ENCODE measurements at regions not wholly inside any gene's neighbourhood (a gene's known extent, or its start where the extent isn't known, plus 50 kb on each side); places are given as distances from the start of the nearest gene placed in this dataset.

DNA sequence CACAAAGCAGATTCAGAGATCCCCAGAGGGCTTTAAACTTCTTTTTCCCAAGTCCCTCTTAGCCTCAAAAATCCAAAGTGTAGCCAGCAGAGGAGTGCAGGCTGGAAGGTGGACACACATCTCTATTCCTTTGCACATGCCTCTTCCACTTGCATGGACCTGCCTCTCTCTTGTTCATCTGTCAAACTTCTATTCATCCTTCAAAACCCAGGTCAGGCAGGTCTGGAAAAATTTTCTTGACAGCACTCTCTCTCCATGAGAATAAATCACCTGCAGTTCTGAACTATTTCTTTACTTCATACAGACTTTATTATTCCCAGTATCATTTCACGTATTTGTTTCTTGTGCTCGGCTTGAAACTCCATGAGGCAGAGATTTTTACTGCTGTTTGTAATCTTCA lies 127.5 kb downstream of the SS18 start:
- no peak for DNase-seq

DNA sequence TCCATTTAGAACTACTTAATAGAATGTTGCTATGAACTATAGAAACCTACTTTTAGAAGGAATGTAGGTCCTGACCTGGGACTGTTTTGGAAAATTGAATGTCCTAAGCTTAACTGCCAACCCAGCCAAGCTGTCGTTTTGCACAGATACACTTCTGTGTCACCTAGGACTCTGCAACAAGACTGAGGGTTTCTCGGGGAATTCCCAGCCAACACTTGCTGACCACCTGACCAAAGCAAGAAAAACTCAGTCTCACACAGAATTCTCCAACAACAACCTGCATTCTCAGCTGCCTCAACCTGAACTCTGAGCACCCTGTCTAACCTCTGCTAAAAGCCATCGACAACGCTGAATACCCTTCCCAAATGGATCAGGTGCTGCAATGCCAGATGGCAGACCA lies 128.2 kb downstream of the SS18 start:
- no peak for DNase-seq

DNA sequence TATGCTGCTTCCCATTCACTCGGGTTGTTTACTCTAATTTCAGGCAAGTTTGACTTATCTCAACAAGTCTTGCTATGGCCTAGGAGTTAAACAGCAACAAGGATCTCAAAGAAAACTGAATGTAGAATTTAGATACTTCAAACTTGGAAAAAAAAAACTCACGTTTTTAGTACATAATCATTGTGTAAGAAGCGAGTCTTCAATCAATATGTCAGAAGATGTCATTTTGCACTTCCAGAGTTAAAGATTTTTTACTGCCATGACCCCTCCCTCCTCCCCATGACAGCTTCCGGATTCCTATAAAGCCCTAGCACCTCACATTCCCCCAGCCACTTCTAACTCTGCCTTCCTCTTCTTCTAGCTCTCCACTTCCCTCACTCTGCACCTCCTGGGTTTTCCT lies 133.4 kb downstream of the SS18 start:
- DNase-seq = no peak

DNA sequence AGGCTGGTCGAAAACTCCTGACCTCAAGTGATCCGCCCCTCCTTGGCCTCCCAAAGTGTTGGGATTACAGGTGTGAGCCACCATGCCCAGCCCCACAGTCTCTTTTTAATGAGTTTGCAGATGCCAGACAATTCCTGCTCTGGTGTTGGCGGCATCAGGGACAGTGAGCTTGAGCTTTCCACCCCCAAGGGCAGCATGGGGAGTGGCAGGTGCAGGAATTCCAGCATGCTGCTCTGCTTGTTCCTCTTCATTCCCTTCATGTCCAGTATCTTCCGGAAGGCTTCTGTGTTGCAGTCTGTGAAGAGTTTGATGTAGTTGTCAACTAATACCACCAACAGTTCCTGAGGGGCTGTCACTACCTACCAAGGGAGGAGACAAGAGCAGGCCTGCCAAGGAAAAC lies 137.3 kb downstream of the SS18 start:
- DNase-seq = no peak

DNA sequence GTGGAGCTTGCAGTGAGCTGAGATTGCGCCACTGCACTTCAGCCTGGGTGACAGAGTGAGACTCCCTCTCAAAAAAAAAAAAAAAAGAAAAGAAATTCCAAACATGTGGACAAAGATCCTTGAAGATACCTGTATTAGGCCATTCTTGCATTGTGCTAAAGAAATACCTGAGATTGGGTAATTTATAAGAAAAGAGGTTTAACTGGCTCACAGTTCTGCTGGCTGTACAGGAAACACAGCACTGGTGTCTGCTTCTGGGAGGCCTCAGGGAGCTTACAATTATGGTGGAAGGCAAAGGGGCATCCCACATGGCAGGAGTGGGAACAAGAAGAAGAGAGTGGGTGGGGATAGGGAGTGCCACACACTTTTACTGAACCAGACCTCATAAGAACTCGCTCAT lies 140.1 kb downstream of the SS18 start:
- no peak for DNase-seq

DNA sequence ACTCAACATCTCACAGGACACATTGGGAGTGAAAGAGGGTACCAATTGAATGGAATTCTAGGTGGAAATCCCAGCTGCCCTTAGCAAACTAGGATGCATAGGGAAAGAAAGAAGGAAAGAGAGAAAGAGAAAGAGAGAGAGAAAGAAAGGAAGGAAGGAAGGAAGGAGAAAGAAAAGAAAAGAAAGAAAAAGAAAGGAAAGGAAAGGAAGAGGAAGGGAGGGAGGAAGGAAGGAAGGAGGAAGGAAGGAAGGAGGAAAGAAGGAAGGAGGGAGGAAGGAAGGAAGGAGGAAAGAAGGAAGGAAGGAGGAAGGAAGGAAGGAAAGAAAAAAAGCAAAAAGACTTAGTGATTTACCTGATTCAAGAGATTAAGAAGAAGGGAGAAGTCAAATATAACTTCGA lies 143.9 kb downstream of the SS18 start:
- DNase-seq = no peak

DNA sequence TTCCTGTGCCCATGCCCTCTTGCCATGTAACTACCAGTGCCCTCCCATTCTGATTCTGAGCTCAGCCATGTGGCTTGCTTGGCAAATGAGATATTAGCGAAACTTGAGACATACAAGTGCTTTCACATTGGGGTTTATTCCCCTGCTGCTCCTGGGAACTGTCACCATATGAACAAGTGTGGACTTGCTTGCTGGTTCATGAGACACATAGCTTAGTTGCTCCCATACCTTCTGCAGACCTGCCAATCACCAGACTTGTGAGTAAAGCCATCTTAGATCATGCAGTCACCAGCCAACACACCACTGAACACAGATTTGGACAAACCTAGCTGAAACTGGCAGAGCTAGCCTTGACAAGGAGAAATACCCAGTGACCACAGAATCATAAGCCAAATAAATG lies 155.1 kb downstream of the SS18 start:
- no peak for DNase-seq

DNA sequence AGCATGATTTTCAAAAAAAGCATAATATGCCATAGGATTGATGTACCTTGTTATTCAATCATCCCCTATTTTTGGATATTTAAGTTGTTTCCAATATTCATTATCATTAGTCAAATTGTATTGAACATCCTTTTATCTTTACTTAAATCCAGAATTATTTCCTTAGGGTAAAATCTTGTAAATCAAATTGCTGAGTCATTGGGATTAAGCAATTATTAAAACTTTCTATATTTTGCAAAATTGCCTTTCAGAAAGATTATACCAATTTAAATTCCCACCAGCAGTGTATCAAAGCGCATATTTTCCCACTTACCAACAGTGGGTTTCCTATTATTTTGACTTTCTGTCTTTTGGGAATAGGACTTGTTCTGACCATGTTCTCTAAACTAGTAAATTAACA lies 159.3 kb downstream of the SS18 start:
- no peak for DNase-seq

DNA sequence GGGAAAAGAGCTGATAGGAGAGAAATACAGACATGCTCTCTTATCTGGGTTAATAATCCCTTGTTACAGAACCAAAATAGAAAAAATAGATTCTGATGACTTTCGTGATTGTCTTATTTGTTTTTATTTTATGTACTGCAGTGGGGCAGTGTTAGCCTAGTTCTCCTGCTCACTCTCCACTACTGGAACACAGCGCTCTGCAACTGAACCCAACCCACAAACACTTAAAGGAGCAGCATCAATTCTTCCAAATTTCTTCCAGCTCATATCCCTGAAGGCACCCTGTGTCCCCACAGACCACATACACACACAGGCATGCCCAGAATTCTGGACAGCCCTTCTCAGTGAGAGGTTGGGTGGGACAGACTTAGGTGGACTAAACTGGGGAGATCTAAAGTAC lies 160.6 kb downstream of the SS18 start:
- DNase-seq = no peak

DNA sequence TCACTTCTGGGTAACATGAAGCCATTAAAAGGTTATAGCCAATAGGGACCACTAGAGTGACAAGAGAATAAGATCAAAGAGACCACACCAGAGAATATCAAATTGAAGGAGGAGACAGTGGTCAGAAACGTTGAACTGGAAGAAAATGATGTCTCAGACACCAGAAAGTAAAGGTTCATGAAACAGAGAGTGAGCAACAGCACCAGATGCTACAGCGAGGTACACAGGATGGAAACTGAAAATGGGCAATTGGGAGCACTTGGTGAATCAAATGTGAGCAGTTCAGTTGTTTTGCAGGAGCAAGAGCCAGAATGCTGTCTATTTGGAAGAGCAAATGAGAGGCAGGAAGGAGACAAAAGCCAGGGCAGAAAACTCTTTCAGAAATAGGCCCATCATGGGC lies 162.6 kb downstream of the SS18 start:
- DNase-seq = no peak

DNA sequence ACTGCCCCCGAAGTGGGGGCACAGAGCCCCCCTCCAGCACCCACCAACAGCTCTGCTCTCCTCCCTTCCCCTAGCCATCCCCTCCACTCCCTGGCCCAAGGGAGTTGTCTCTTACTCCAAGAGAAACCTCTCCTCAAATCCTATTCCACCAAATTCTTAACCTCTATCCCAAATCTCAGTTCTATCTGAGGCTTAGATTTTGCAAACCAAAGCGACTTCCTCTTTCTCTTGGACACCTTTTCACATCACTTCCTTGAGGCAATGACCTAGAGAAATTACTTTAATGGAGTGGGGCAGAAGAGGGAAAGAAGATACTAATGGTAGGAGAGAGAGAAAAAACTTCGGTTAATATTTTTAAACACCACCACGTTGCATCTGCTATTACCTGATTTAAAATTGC lies 167.2 kb downstream of the SS18 start:
- no peak for DNase-seq

DNA sequence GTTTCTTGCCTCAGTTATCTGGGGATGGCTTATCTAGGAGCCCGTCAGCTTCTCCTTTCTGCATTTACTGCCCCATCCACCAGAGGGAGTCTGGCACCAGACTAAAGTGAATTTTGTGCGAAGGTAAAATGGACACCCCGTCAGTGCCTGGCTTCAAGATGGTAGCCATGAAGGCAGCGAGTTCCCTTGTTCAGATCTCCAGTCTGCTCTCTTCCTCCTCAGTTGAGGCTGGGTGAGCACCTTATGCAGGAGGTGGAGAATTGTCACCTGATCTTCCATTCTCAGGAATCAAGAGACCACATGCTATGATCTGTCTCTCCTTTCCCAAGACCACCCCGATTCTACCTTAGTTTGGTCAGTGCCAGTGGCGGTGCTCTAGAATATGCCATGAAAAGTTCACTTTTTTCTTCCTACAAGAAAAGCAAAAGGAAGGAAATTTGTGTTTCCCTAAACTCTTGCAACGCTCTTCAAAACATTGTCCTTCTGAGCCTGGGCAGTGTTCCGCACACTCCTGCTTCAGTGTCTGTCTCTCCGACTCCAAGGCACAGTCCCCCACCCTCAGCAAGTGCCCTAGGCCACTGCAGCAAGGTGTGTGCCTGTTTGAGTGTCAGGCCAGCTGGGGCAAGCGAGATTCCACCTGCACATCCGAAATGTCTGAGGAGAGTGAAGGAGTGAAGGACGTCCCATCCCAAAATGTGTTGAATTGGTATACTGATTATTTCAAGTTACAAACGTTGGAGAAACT lies 168.6 kb downstream of the SS18 start:
- DNase-seq = no peak

DNA sequence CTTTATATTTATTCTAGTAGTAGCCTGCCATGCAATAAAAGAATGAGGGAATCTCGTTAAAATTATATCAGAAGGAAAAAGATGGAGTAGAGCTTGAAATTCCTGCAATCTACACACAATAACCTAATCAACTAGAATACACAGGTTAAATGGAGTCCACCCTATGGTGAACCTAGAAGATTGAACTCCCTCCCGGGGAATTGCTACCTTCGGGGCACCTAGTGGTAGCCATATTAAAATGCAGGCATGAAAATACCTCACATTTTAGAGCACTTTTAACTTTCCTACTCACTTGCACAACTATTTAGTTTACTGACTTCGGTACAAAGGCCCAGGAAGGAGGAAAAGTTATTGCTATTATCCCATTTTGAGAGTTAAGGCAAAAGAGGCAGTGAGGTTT lies 174.5 kb downstream of the SS18 start:
- no peak for DNase-seq

DNA sequence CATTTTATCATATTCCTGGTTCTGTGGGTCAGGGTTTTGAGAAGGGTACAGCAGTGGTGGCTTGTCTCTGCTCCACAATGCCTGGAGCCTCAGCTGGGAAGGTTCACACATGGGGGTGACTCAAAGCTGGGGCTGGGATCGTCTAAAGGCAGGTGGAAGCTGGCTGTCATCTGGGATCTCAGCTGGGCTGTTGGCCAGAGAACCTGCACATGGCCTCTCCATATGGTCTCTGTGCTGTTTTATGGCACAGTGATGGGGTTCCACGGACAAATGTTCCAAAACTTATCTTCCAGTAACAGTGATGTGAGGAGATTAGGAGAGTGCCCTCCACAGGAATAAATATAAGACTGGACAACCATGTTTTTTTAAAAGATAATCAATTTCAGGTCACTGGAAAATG lies 191.4 kb downstream of the SS18 start:
- no peak for DNase-seq

DNA sequence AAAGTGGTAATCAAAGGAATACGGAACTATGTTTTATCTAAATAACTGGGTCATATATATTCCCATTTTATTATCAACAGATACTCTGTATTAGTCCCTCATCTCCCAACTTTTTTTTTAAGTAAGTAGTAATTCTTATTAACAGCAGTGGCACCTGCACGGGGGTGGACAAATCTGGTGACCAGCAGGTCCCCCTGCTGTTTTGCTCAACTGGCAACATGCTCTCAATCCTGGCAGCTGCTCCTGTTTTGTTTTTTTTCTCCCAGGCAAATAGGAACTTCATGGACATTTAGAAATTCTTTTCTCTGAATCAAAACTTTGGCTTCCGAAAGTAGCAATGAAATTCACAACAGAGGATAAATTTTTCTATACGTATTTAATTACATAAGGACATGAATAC lies 193.5 kb downstream of the SS18 start:
- DNase-seq = no peak

DNA sequence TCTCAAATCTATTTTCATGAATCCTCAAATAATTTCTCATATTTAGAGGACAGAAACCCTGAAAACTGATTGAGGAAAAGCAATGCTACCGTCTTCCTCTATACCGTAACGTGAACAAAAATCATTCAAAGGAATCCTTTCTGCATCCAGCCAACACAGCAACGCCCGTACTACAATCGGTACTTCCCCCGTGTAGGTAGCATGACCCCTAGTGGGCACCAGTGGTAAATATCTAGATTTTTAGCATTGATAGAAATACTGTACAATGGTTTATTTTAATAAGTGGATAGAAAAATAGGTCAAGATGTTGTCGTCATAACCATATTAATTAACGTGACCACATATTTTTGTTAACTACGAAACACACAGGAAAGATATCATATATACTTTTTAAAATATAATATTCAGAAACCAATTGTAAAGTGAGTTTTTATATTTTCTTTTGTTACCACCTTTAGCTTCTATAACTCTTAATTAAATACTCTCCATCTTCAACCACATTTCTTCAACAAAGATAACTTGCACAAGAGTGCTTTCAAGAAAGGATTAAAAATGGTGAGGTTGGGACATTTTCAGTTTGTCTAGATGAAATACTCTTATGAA lies 194.1 kb downstream of the SS18 start:
- DNase-seq = peak; percentile 10

DNA sequence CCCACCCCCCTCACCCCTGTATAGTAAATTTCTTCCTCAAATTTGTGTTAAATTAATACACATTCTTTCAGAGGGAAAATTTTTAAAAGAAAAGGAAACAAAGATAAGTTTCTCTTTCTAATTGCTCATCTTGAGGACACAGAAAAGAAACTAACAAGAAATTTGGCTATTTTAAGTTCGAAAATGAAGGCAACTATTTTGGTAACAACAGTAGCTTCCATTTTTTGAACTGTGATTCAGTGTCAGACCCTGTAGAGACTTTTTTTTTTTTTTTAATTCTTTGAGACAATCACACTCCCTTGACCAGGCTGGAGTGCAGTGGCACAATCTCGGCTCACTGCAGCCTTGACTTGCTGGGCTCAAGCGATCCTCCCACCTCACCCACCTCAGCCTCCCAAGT lies 194.9 kb downstream of the SS18 start:
- no peak for DNase-seq

DNA sequence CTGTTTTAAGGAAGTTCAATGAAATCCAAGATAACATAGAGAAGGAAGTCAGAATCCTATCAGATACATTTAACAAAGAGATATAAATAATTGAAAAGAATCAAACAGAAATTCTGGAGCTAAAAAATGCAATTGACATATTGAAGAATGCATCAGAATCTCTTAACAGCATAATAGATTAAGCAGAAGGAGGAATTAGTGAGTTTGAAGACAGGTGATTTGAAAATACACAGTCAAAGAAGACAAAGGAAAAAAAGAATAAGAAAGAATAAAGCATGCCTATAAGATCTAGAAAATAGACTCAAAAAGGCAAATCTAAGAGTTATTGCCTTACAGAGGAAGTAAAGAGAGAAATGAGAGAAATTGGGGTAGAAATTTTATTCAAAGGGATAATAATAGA lies 204.1 kb downstream of the SS18 start:
- DNase-seq = no peak

DNA sequence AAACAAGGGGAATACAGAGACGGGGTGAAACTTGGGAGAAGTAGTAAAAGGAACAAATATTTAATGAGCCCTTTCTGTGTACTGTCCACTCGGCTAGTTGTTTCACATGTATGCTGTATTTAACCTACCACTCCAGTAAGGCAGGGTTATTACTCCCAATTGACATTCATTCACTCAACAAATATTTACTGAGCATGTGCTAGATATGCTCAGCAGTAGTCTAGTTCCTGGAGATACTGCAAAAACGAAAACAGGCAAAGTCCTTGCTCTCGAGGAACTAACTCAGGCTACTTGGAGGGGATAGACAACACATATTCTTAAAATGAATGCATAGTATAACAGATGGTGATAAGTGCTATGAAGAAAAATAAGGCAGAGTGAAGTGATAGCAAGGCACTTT lies 207.3 kb downstream of the SS18 start:
- DNase-seq = no peak

DNA sequence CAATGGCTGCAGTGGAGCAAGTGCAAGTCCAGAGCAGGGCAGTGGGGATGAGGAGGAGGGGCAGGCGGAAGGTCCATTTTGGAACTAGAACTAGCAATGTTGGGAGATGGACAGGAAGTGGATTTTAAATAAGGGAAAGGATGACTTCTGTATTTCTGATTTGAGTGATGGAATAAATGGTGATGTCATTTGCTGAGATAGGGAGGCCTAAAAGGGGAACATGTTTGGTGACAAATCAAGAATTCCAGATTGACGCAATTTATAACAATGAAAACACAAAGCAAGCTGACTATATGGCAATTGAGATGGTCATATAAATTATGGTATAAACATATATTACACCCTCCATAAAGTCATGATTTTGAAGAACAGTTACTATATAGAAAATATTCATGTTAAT lies 209.3 kb downstream of the SS18 start:
- DNase-seq = no peak

DNA sequence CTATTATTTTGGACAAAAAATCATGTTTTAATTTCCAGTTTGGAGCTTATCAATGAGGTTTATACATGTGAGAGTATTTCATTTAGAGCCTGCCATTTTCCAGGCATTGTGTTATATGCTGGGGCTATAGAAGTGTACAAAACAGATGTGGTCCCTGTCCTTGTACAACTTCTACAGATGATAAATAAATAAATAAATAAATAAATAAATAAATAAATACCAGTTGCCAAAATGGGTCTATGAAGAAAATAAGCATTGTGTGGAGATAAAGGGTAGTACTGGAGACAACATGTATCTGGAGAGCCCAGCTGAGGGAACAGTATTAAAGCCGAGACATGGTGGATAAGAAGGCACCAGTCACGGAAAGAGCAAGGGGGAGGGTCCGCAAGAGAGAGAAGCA lies 210.0 kb downstream of the SS18 start:
- DNase-seq = no peak

DNA sequence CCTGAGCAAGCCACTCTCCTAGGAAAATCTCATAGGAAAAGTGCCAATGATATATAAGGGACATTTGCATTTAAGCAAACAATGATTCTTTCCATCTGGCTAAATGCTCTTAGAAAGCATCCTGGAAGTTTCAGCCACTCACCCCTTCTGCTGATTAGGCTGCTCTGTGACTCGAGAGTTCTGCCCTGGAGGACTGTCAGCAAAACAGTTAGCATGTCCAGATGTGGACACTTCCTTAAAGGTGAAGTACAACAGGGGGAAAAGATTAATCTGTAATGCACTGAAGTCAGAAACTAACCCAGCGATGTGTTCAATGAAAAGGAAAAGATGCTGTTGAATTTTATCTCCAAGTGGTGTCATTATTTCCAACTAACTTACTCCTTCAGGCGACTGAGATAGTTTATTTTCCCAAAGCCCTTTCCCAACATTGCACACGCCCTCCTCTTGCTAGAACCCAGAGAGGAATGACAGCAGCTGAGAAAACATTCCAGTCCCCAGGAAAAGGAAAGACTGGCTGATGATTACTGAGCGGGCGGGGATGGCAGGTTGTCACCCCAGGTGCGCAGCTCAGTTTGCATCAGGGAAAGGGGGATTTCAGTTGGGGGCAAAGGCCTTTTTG lies 214.0 kb downstream of the SS18 start:
- no peak for DNase-seq

DNA sequence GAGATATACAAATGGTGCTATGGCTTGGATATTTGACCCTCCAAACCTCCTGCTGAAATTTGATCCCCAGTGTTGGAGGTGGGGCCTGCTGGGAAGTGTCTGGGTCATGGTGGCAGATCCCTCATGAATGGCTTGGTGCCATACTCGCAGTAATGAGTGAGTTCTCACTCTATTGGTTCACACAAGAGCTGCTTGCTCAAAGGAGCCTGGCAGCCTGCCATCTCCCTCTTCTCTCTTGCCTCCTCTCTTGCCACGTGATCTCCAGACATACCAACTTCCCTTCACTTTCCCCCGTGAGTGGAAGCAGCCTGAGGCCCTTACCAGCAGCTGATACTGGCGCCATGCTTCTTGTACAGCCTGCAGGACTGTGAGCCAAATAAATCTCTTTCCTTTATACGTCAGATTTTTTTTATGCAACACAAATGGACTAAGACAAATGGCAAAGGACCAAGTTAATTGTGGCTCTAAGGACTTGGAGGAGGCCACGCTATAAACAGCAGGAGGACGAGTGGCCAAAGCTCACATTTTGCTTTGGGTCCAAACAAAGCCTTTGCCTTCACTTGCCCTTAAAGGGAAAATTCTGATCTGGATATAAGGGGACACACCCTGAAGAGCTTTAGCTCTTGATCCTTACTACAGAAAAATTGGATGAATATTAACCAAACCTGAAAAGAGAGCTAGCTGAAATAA lies 214.7 kb downstream of the SS18 start:
- DNase-seq = no peak

DNA sequence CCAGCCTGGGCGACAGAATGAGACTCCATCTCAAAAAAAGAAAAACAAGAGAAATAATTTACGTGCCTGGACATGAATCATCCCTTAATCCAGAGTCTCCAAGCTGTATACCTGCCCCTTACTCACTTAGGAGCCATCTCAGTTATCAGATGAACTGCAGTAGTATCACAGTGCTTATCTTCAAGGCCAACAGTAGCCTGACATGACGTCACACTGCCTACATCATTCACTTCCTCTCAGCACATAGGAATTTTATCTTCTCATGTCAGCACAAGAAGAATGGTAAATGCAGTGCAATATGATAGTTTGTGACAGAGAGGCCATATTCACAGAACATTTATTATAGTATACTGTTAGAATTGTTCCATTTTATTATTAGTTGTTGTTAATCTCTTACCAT lies 216.6 kb downstream of the SS18 start:
- no peak for DNase-seq
